ENCODE measurements at regions not wholly inside any gene's neighbourhood (a gene's known extent, or its start where the extent isn't known, plus 50 kb on each side); places are given as distances from the start of the nearest gene placed in this dataset.

- TF ChIP-seq, protein P1, sequence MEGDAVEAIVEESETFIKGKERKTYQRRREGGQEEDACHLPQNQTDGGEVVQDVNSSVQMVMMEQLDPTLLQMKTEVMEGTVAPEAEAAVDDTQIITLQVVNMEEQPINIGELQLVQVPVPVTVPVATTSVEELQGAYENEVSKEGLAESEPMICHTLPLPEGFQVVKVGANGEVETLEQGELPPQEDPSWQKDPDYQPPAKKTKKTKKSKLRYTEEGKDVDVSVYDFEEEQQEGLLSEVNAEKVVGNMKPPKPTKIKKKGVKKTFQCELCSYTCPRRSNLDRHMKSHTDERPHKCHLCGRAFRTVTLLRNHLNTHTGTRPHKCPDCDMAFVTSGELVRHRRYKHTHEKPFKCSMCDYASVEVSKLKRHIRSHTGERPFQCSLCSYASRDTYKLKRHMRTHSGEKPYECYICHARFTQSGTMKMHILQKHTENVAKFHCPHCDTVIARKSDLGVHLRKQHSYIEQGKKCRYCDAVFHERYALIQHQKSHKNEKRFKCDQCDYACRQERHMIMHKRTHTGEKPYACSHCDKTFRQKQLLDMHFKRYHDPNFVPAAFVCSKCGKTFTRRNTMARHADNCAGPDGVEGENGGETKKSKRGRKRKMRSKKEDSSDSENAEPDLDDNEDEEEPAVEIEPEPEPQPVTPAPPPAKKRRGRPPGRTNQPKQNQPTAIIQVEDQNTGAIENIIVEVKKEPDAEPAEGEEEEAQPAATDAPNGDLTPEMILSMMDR (IDR thresholded peaks at IDR 0.05) = no peak
- Histone ChIP-seq H3K4me3 (no peak overlapping the region), H3K36me3 (ENCODE audit: low read depth) (no peaks in the 10 kb centered on the region), H3K4me1 (ENCODE audit: low read depth) (no peaks in the 10 kb centered on the region), H3K9me3 (no peaks in the 10 kb centered on the region)
- intact Hi-C loops (cut with DNase I, micrococcal nuclease) = no loop called here
- ATAC-seq (no peak), DNase-seq (no peak)
Measured at GRCh38 chr9:89716559-89716958, 111.7 kb downstream of the GADD45G start.

- TF ChIP-seq, protein P1 (IDR thresholded peaks at IDR 0.05) = no peak
- DNase-seq (no peak), ATAC-seq (no peak)
- intact Hi-C loops (cut with DNase I, micrococcal nuclease) = no loop called here
- Histone ChIP-seq H3K36me3 (ENCODE audit: low read depth) (no peaks in the 10 kb centered on the region), H3K9me3 (no peaks in the 10 kb centered on the region), H3K4me3 (no peak overlapping the region), H3K4me1 (ENCODE audit: low read depth) (no peaks in the 10 kb centered on the region)
Measured at GRCh38 chr9:89718176-89718575, 113.4 kb downstream of the GADD45G start.

DNA sequence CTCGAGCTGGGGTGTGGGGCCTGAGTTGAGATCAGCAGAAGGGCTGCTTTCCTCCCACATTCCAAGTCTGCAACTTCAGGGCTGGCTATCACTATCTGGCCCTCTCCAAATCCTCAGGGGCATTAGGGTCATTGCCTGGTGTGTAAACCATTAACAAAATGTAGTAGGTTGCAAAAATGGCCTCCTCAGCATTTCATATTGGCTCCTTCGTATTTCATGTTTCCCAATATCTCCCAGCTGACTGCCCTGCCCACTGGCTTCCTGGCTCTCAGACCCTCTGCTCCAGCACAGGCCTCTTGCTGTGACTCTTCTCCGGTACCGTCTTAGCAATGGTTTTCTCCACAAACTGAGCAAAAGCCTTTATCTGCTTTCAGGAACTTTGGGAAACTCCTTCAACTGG, 113.8 kb downstream of the GADD45G start:
- ATAC-seq = no peak
- intact Hi-C loops (cut with DNase I, micrococcal nuclease) = no loop called here
- H3K9me3 ChIP-seq = no peaks in the 10 kb centered on the region
- TF ChIP-seq, protein P1 (IDR thresholded peaks at IDR 0.05) = no peak
- no peaks in the 10 kb centered on the region for H3K4me1 ChIP-seq (ENCODE audit: low read depth)
- no peak overlapping the region for H3K4me3 ChIP-seq
- no peaks in the 10 kb centered on the region for H3K36me3 ChIP-seq (ENCODE audit: low read depth)
- DNase-seq = no peak

DNA sequence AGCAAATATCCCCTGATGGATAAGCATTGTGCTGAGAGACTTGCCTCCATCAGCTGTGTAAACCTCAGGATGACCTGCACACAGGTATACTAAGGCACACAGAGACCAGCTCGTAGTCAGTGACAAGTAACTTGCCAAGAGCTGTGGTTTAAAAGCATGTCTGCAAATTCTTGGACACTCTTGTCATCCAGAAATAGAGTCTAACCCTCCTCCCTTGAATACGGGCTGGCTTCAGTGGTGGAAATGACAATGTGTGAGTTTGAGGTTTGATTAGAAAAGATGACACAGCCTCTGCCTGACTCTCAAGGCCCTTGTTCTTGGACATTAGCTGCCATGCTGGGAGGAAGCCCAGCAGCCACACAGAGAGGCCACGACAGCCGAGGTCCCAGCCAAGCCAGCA, 114.4 kb downstream of the GADD45G start:
- no peak for ATAC-seq
- Histone ChIP-seq H3K36me3 (ENCODE audit: low read depth) (no peaks in the 10 kb centered on the region), H3K4me1 (ENCODE audit: low read depth) (no peaks in the 10 kb centered on the region), H3K9me3 (no peaks in the 10 kb centered on the region), H3K4me3 (no peak overlapping the region)
- no peak for DNase-seq
- intact Hi-C loops (cut with DNase I, micrococcal nuclease) = no loop called here
- TF ChIP-seq, protein P1 (IDR thresholded peaks at IDR 0.05) = no peak

- no peaks in the 10 kb centered on the region for H3K36me3 ChIP-seq (ENCODE audit: low read depth)
- H3K9me3 ChIP-seq = no peaks in the 10 kb centered on the region
- DNase-seq = no peak
- intact Hi-C loops (cut with DNase I, micrococcal nuclease) = no loop called here
- H3K4me3 ChIP-seq = no peak overlapping the region
- TF ChIP-seq, protein P1 (IDR thresholded peaks at IDR 0.05) = no peak
- no peak for ATAC-seq
- H3K4me1 ChIP-seq (ENCODE audit: low read depth) = no peaks in the 10 kb centered on the region
Measured at GRCh38 chr9:89720696-89721175, 115.9 kb downstream of the GADD45G start.

DNA sequence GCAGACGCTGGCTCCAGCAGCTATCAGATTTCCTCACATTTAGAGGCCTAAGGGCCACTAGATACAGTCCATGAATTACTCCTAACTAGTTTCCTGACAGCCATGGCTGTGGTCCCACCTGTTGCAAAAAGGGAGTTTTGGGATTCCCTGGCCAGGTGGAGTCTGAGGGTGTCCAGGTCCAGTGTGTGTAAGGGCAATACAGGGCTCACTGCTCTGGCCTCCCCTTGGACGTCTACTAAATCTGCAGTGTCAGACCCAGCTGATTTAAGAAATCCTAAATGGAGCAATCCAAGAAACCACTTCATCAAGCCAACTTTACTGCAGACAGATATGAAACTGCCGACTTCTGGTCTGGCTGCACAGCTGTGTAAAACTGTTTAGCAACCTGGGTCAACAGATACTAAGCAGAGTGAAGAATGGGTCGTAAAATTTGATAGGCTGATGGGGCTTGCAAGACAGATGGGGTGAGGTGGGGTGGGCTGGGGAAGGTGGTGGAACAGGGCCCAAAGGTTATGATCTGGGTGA, 116.4 kb downstream of the GADD45G start:
- H3K9me3 ChIP-seq = no peaks in the 10 kb centered on the region
- no peak overlapping the region for H3K4me3 ChIP-seq
- DNase-seq (no peak), ATAC-seq (peak; percentile 71)
- H3K36me3 ChIP-seq (ENCODE audit: low read depth) = no peaks in the 10 kb centered on the region
- H3K4me1 ChIP-seq (ENCODE audit: low read depth) = no peaks in the 10 kb centered on the region
- intact Hi-C loops (cut with DNase I, micrococcal nuclease) = no loop called here
- TF ChIP-seq, protein P1 (IDR thresholded peaks at IDR 0.05) = no peak
